GM12892 (cell line): ENCODE measurements at regions not wholly inside any gene's neighbourhood (a gene's known extent, or its start where the extent isn't known, plus 50 kb on each side); places are given as distances from the start of the nearest gene placed in this dataset.

Experiments used
- DNase-seq: peaks from one replicate; pipeline ENCODE4 v3.0.0; 2011; ENCODE audit not compliant: insufficient read length
- FAIRE-seq: peaks from 2 replicates; lab custom pipeline; 2011; peaks lifted over from hg19 to GRCh38; lab: Jason Lieb, UNC
- POLR2A ChIP-seq: IDR thresholded peaks from 2 replicates; pipeline ENCODE4 v1.6.1; 2011; ENCODE audit warnings: low read depth, low read length, control low read depth
- POLR2AphosphoS5 ChIP-seq: IDR thresholded peaks from 2 replicates; pipeline ENCODE4 v1.6.1; 2011; ENCODE audit warnings: low read depth, low read length, control low read depth
- TAF1 ChIP-seq: IDR thresholded peaks from 2 replicates; pipeline ENCODE4 v1.6.1; 2011; ENCODE audit warnings: low read depth, mild to moderate bottlenecking, control low read depth, low read length, borderline replicate concordance

DNA sequence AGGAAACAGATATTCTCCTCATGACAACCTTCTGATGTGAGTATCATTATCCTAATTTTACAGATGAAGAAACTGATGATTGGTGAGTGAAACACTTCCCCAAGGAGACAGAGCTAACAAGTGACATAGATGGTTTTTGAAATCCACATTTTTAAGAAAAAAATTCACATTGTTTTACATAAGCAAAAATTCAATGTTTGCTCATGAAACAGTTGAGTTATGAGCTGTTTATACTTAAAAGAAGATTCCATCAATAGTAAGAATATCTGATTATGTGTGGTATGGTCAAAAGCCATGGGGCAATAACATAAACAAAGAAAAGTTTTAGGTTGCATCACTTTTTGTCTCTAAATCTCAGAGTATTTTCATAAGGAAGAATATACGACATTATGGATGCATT is 167.9 kb upstream of the PAPPA start:
- DNase-seq (no peak), FAIRE-seq (no peak)
- TF ChIP-seq POLR2A: no peak
- no peak for TF ChIP-seq TAF1
- no peak for TF ChIP-seq POLR2AphosphoS5

DNA sequence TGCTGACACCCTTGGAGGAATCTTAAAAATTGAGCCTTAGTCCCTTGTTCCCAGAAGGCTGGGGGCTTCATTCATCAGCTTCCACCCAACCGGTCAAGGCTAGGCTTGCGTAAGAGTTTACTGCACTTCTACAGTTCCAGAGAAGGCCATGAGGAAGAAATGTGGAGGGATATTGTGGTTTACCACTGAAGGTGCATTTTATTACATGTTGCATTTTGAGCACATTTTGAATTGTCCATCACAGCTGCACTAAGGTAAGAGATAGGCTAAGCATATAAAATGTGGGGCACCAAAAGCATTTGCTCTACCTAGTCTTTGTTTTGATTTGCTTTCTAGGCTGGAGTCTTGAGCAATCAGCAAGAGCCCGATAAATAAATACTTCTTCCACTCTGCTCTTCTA is 167.1 kb upstream of the PAPPA start:
- FAIRE-seq (no peak), DNase-seq (no peak)

DNA sequence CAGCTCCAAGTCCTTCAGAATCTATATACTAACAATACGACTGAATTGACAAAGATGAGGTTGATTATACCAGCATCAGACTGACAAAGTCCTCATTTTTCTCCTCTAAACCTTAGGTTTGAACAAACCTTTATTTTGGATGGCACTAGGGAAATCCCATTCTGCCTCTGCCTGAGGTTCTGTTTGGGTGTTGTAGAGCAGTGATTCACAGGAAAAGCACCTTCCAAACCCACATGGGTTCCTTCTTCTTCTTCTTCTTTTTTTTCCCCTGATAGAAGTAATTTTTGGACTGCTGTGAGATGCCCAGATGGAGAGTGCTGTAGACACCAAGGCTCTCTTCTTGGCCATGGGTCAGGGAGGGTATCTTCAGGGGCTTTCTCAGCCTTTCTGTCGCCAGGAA is 164.9 kb upstream of the PAPPA start:
- TF ChIP-seq POLR2AphosphoS5: no peak
- TF ChIP-seq TAF1: no peak
- no peak for TF ChIP-seq POLR2A
- FAIRE-seq (no peak), DNase-seq (no peak)

More for the DNA sequence above, 167.1 kb upstream of the PAPPA start:
- TF ChIP-seq POLR2AphosphoS5 (no peak), POLR2A (no peak), TAF1 (no peak)

DNA sequence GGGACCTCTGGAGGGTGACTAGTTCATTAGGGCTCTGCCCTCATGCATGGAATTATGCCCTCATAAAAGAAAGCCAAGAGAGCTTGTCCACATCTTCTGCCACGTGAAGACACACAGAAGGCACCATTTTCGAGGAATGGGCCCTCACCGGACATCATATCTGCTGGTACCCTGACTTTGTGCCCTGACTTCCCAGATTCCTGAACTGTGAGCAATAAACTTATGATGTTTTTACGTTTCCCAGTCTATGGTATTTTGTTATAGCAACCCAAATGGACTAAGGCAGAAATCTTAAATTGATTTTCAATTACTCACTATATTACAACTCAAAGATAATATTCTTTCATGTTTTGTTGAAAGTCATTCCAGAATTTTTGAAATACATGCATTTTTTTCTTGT is 163.8 kb upstream of the PAPPA start:
- DNase-seq (no peak), FAIRE-seq (no peak)
- TF ChIP-seq TAF1 (no peak), POLR2AphosphoS5 (no peak), POLR2A (no peak)

DNA sequence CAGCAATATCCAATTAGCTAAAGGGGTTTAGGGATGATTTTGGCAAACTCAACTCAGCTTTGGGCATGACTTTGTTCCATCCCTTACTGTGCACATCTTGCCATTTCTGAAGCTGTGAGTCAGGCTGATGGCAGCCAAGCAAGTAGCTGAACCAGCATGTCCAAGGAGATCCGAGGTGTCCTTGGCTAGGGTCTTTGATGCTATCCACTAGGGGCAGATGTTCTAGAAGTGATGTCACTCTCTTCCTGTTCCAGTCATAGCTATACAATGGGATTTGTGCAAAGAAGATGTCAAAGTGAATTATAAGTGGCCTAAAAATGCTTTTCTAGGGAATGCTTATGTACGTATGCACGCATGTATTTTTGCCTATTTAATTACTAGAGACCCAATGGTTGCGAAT is 160.8 kb upstream of the PAPPA start:
- no peak for DNase-seq
- FAIRE-seq: no peak
- TF ChIP-seq POLR2AphosphoS5: no peak
- no peak for TF ChIP-seq TAF1
- TF ChIP-seq POLR2A: no peak

DNA sequence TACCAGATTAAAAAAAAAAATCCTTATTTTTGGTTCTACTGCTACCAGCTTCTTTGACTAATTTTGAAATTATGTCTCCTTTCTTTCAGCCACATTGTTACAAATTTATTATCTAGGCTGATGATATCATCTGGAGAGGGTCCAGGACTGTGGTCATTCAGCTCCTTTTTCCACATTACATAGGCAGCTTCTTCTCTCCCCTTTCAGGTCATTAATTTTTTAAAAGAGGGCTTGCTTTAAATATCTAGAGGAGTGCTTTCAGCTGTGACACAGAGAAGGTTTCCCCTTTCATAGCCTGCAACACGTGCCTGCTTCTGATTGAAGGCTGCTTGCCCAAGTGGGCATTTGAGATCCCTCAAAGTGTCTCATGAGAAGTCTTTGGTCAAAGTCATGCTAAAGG is 155.7 kb upstream of the PAPPA start:
- DNase-seq (no peak), FAIRE-seq (no peak)
- TF ChIP-seq POLR2A: no peak
- TF ChIP-seq POLR2AphosphoS5: no peak
- TF ChIP-seq TAF1: no peak

DNA sequence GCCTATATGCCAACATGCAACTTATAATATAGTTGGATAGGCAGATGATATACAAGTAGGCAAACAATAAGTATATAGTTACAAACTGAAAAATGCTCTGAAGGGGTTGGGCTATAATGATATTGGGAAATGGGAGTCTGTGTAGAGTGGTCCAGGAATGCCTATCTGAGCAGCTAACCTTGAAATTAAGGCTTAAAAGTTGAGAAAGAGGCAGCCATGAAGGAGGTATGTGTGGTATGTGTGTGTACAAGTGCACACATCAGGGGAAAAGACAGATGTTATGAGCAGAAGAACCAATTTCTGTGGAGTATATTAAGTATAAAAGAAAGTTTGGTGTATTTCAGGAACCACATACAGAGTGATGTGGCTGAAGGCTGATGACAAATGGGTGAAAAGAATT is 154.9 kb upstream of the PAPPA start:
- DNase-seq (no peak), FAIRE-seq (no peak)
- TF ChIP-seq POLR2AphosphoS5 (no peak), POLR2A (no peak), TAF1 (no peak)

DNA sequence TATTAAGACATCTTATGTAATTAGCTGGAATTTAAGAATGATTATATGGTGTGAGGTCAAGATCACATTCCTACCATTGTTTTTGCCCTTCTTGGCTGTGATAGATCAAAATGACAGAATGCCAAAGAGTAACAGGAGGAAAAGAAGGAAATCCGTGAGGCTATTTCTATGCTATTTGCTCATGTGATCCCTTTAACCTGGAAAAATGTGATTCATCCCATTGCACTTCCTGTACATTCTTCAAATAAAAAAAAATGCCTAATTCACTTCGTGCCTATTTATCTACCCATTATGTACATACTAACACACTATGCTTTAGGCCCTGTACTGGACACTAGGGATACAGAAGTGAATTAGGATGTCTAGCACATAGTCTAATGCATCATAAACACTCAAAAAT is 154.1 kb upstream of the PAPPA start:
- DNase-seq (no peak), FAIRE-seq (no peak)
- TF ChIP-seq POLR2A (no peak), TAF1 (no peak), POLR2AphosphoS5 (no peak)

DNA sequence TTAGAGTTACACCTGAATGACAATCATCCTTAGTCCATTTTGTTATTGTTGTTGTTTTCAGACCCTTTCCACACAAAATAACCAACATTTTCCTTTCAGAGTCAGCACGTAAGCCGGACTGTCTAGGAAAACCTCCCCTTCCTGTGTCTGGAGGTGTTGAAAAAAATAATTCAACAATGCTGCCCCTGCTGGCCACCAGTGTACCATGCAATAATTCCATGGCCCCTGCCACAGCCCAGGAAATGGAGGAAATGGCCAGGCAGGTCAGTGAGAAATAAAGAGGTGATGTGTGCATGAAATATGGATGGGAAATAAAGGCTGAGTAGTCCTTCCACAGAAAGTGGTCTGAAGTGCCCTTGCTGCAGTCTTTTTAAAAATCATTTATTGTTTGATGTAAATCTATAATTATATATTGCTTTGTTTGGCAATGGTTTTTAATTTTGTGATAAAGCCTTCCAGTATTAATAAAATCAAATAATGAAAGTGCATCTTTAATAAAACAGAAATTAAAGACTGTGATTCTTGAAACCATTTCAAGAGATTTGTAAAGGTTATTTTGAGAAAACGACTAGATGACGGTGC is 152.8 kb upstream of the PAPPA start:
- DNase-seq (no peak), FAIRE-seq (no peak)
- TF ChIP-seq TAF1: no peak
- TF ChIP-seq POLR2A: no peak
- TF ChIP-seq POLR2AphosphoS5: no peak

DNA sequence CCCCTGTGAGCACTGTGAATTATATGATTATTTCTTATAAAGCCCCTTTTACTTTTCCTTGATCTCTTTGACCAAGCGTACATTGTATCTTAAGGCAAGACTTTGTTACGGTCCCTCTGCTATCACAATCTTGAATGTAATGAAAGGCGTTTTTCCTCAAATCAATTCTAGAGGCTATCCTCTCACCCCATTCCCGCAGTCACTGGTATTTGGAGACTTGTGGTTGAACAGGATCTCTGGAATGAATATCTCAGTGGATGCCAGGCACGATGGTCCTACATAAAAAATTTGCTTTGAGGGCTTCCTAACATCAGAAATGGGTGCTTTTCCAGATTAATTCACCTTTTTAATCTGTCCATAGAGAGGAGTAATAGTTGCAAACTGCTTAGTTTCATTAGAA is 151.4 kb upstream of the PAPPA start:
- DNase-seq (no peak), FAIRE-seq (no peak)
- TF ChIP-seq TAF1 (no peak), POLR2AphosphoS5 (no peak), POLR2A (no peak)

DNA sequence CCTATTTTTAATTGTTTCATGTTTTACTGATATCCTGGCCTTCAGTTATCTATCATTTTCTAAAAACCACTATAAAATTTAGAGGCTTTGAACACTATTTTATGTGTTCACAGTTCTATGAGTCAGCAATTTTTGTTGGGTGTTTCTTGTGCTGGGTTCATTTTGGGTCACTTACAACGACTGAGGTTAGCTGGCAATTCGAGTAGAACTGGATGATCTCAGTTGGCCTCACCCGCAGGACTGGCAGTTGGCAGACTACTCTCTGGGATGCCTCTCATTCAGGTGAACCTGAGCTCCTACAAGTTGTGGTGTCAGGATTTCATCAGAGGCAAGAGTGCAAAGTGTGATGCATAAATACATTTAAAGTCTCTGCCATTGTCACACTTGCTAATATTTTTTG is 151.0 kb upstream of the PAPPA start:
- DNase-seq (no peak), FAIRE-seq (no peak)
- TF ChIP-seq TAF1 (no peak), POLR2A (no peak), POLR2AphosphoS5 (no peak)

DNA sequence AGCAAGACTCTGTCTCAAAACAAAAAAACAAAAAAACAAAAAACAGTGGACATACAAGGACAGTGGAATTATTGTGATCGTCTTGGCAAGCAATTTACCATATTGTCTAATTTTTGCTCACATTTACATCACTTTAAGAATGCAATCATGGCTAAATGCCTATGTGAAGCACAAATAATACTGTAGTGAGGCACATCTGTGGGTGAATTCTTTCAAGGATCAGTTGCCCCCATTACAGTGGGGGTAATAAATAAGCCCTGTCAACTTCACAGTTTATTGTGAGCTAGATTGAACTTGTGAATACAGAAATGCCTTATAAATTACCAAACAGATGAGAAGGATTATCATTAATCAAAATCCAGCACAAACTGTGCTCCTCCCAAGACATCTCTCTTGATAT is 150.2 kb upstream of the PAPPA start:
- FAIRE-seq (no peak), DNase-seq (no peak)
- TF ChIP-seq POLR2A (no peak), POLR2AphosphoS5 (no peak), TAF1 (no peak)

DNA sequence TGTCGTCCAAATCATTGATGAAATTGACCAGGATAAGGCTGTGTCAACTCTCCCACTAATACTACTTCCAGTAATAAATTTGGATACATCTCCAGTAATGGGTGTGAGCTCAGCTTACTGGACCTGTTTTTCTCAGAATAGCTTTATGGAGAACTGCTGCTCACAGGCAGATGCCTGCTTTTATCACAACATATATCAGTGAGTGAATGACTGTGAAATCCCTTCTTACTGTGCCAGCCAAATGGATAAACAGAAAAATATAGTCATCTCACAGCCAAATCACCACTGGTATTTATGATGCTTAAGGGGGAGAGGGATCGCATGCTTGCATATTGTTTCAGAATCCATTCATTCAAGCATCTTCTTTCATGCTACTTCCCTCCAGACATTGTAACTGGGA is 148.4 kb upstream of the PAPPA start:
- FAIRE-seq: no peak
- no peak for TF ChIP-seq POLR2AphosphoS5
- no peak for TF ChIP-seq POLR2A
- no peak for TF ChIP-seq TAF1
- no peak for DNase-seq
